Caki2 (cell line): ENCODE measurements at regions not wholly inside any gene's neighbourhood (a gene's known extent, or its start where the extent isn't known, plus 50 kb on each side); places are given as distances from the start of the nearest gene placed in this dataset.

ENCODE experiments used
- DNase-seq: peaks from one replicate; pipeline ENCODE4 v3.0.0-alpha.2; 2015; ENCODE audit warnings: low read depth
- in situ Hi-C: cut with HindIII; loops from 2 replicates; pipeline ENCODE4 v1.10.0; 2016; ENCODE audit warnings: low sequenced_read_pairs, low pct_unique_long_range_greater_than_20kb, mixed read lengths

GRCh38 chr6:94065707-94066337 lies 646.5 kb upstream of the EPHA7 start:
- in situ Hi-C loops: no loop called here
- no peak for DNase-seq

GRCh38 chr6:94052749-94053148 lies 633.4 kb upstream of the EPHA7 start:
- in situ Hi-C loops: no loop called here
- DNase-seq: no peak

- DNase-seq: no peak
- in situ Hi-C loops: no loop called here
Observed at GRCh38 chr6:94050515-94050914, 631.2 kb upstream of the EPHA7 start.

GRCh38 chr6:94049001-94049400 lies 629.6 kb upstream of the EPHA7 start:
- in situ Hi-C loops: no loop called here
- DNase-seq: no peak

GRCh38 chr6:94045099-94045829 lies 625.9 kb upstream of the EPHA7 start:
- in situ Hi-C loops: no loop called here
- peak; percentile 69 for DNase-seq

- in situ Hi-C loops: no loop called here
- DNase-seq: no peak
Observed at GRCh38 chr6:94041945-94042709, 622.8 kb upstream of the EPHA7 start.

- in situ Hi-C loops: no loop called here
- DNase-seq: no peak
Observed at GRCh38 chr6:94036024-94036423, 616.7 kb upstream of the EPHA7 start.

- in situ Hi-C loops: no loop called here
Observed at GRCh38 chr6:94027374-94027773, 608.0 kb upstream of the EPHA7 start.

GRCh38 chr6:94026575-94026974 lies 607.2 kb upstream of the EPHA7 start:
- in situ Hi-C loops: no loop called here
- no peak for DNase-seq

More at GRCh38 chr6:94027374-94027773, 608.0 kb upstream of the EPHA7 start:
- no peak for DNase-seq

- no peak for DNase-seq
- in situ Hi-C loops: no loop called here
Observed at GRCh38 chr6:94005835-94006234, 586.5 kb upstream of the EPHA7 start.

- in situ Hi-C loops: no loop called here
- DNase-seq: peak; percentile 1
Observed at GRCh38 chr6:93992976-93993375, 573.6 kb upstream of the EPHA7 start.

GRCh38 chr6:93989630-93990029 lies 570.3 kb upstream of the EPHA7 start:
- in situ Hi-C loops: no loop called here
- no peak for DNase-seq

- DNase-seq: no peak
- in situ Hi-C loops: no loop called here
Observed at GRCh38 chr6:93985953-93986352, 566.6 kb upstream of the EPHA7 start.

- DNase-seq: no peak
- in situ Hi-C loops: no loop called here
Observed at GRCh38 chr6:93975159-93975558, 555.8 kb upstream of the EPHA7 start.

- no peak for DNase-seq
- in situ Hi-C loops: no loop called here
Observed at GRCh38 chr6:93974332-93974731, 555.0 kb upstream of the EPHA7 start.

GRCh38 chr6:93972791-93973190 lies 553.4 kb upstream of the EPHA7 start:
- no peak for DNase-seq
- in situ Hi-C loops: no loop called here

GRCh38 chr6:93970684-93971083 lies 551.3 kb upstream of the EPHA7 start:
- in situ Hi-C loops: no loop called here
- DNase-seq: no peak

GRCh38 chr6:93968126-93968525 lies 548.8 kb upstream of the EPHA7 start:
- DNase-seq: no peak
- in situ Hi-C loops: no loop called here

GRCh38 chr6:93964926-93965325 lies 545.6 kb upstream of the EPHA7 start:
- in situ Hi-C loops: no loop called here
- DNase-seq: no peak
